H9 (cell line): ENCODE measurements at regions not wholly inside any gene's neighbourhood (a gene's known extent, or its start where the extent isn't known, plus 50 kb on each side); places are given as distances from the start of the nearest gene placed in this dataset.
"Not testable (repeated sequence)": the region's sequence is repeated elsewhere in the genome, so short reads cannot be mapped to it uniquely, and the experiment has no call there.

ENCODE experiments used
- DNase-seq: peaks from one replicate; pipeline ENCODE4 v3.0.0-alpha.2; 2017
- H2AFZ ChIP-seq: one replicate; pipeline ENCODE4 v1.6.1; 2013; ENCODE audit warnings: mild to moderate bottlenecking, low read length, control low read depth, moderate library complexity
- H2AK5ac ChIP-seq: 2 replicates; pipeline ENCODE4 v1.6.1; 2013; ENCODE audit warnings: low read length, control low read depth, mixed read lengths; ENCODE audit not compliant: insufficient read length
- H2BK120ac ChIP-seq: one replicate; pipeline ENCODE4 v1.6.1; 2013; ENCODE audit warnings: low read depth, mild to moderate bottlenecking, low read length, control low read depth, inconsistent platforms; ENCODE audit not compliant: poor library complexity, severe bottlenecking
- H2BK12ac ChIP-seq: 2 replicates; pipeline ENCODE4 v1.6.1; 2013; ENCODE audit warnings: low read length, control low read depth, mixed read lengths, low read depth; ENCODE audit not compliant: insufficient read length
- H2BK15ac ChIP-seq: 2 replicates; pipeline ENCODE4 v1.6.1; 2013; ENCODE audit warnings: low read depth, low read length, control low read depth
- H2BK20ac ChIP-seq: one replicate; pipeline ENCODE4 v1.6.1; 2013; ENCODE audit warnings: low read depth, mild to moderate bottlenecking, low read length, control low read depth, inconsistent platforms; ENCODE audit not compliant: poor library complexity, severe bottlenecking
- H2BK5ac ChIP-seq: 2 replicates; pipeline ENCODE4 v1.6.1; 2013; ENCODE audit warnings: low read length, control low read depth, mixed read lengths; ENCODE audit not compliant: insufficient read length
- H3K14ac ChIP-seq: 2 replicates; pipeline ENCODE4 v1.6.1; 2013; ENCODE audit warnings: low read length, control low read depth; ENCODE audit not compliant: insufficient read depth
- H3K18ac ChIP-seq: 2 replicates; pipeline ENCODE4 v1.6.1; 2013; ENCODE audit warnings: low read depth, mild to moderate bottlenecking, mixed read lengths, low read length, control low read depth; ENCODE audit not compliant: insufficient read length
- H3K23ac ChIP-seq: 2 replicates; pipeline ENCODE4 v1.6.1; 2013; ENCODE audit warnings: low read length, control low read depth, mixed read lengths, low read depth; ENCODE audit not compliant: insufficient read length
- H3K23me2 ChIP-seq: 2 replicates; pipeline ENCODE4 v1.6.1; 2013; ENCODE audit warnings: low read depth, mild to moderate bottlenecking, mixed read lengths, low read length, control low read depth; ENCODE audit not compliant: insufficient read length, poor library complexity, severe bottlenecking
- H3K27ac ChIP-seq: 2 replicates; pipeline ENCODE4 v1.5.1; 2013; ENCODE audit warnings: low read length, control low read depth, mixed read lengths, low read depth; ENCODE audit not compliant: insufficient read length
- H3K27me3 ChIP-seq: 2 replicates; pipeline ENCODE4 v1.6.1; 2013; ENCODE audit warnings: low read length, control low read depth, inconsistent platforms; ENCODE audit not compliant: insufficient read depth
- H3K4ac ChIP-seq: 2 replicates; pipeline ENCODE4 v1.6.1; 2013; ENCODE audit warnings: low read depth, mild to moderate bottlenecking, control low read depth, inconsistent platforms, low read length, moderate library complexity
- H3K4me1 ChIP-seq: 2 replicates; pipeline ENCODE4 v1.6.1; 2013; ENCODE audit warnings: low read length, control low read depth, inconsistent platforms; ENCODE audit not compliant: insufficient read depth
- H3K4me2 ChIP-seq: 2 replicates; pipeline ENCODE4 v1.6.1; 2013; ENCODE audit warnings: low read length, control low read depth, mixed read lengths; ENCODE audit not compliant: insufficient read length, insufficient read depth
- H3K56ac ChIP-seq: 2 replicates; pipeline ENCODE4 v1.6.1; 2013; ENCODE audit warnings: low read depth, mild to moderate bottlenecking, mixed read lengths, low read length, control low read depth; ENCODE audit not compliant: insufficient read length
- H3K79me1 ChIP-seq: 2 replicates; pipeline ENCODE4 v1.6.1; 2013; ENCODE audit warnings: low read depth, mild to moderate bottlenecking, moderate library complexity, low read length, control low read depth, inconsistent platforms; ENCODE audit not compliant: insufficient read depth, poor library complexity, severe bottlenecking
- H3K79me2 ChIP-seq: 2 replicates; pipeline ENCODE4 v1.6.1; 2013; ENCODE audit warnings: low read length, control low read depth, inconsistent platforms; ENCODE audit not compliant: insufficient read depth
- H3K9ac ChIP-seq: 2 replicates; pipeline ENCODE4 v1.6.1; 2013; ENCODE audit warnings: low read length, control low read depth, mixed read lengths; ENCODE audit not compliant: insufficient read length; ENCODE audit errors: extremely low read depth
- H3K9me3 ChIP-seq: one replicate; pipeline ENCODE4 v1.6.1; 2013; ENCODE audit warnings: low read depth, low read length, inconsistent platforms; ENCODE audit not compliant: control insufficient read depth
- H3T11ph ChIP-seq: one replicate; pipeline ENCODE4 v1.6.1; 2013; ENCODE audit warnings: mild to moderate bottlenecking, low read length, control low read depth, inconsistent platforms
- H4K20me1 ChIP-seq: one replicate; pipeline ENCODE4 v1.6.1; 2013; ENCODE audit not compliant: control insufficient read depth, insufficient read length, insufficient read depth
- H4K5ac ChIP-seq: 2 replicates; pipeline ENCODE4 v1.6.1; 2013; ENCODE audit warnings: low read depth, mild to moderate bottlenecking, mixed read lengths, low read length, control low read depth; ENCODE audit not compliant: insufficient read length
- H4K8ac ChIP-seq: replicated peaks from 2 replicates; pipeline ENCODE4 v1.6.1; 2013; ENCODE audit warnings: low read length, control low read depth, mixed read lengths, low read depth; ENCODE audit not compliant: insufficient read length
- H4K91ac ChIP-seq: 2 replicates; pipeline ENCODE4 v1.6.1; 2013; ENCODE audit warnings: low read depth, mild to moderate bottlenecking, moderate library complexity, mixed read lengths, low read length, control low read depth; ENCODE audit not compliant: insufficient read length
- H3K27ac Mint-ChIP-seq, 3 experiments: 2 replicates in 2 of 3; 3 replicates in 1 of 3; pipeline ENCODE4 v1.8.0; 2020 to 2021; ENCODE audit warnings: mixed read lengths in 3 of 3, mild to moderate bottlenecking in 1 of 3, moderate library complexity in 1 of 3
- H3K27me3 Mint-ChIP-seq: 2 replicates; pipeline ENCODE4 v1.8.0; 2021; ENCODE audit warnings: low read depth, mild to moderate bottlenecking, moderate library complexity, mixed read lengths
- H3K36me3 Mint-ChIP-seq, 3 experiments: 2 replicates in 2 of 3; 3 replicates in 1 of 3; pipeline ENCODE4 v1.8.0; 2020 to 2021; ENCODE audit warnings: low read depth in 3 of 3, mixed read lengths in 3 of 3; ENCODE audit not compliant: insufficient read depth in 1 of 3
- H3K4me1 Mint-ChIP-seq, 2 experiments: 2 replicates each; pipeline ENCODE4 v1.8.0; 2020; ENCODE audit warnings: mixed read lengths in 2 of 2
- H3K4me3 Mint-ChIP-seq, 2 experiments: 2 replicates in 1 of 2; 3 replicates in 1 of 2; pipeline ENCODE4 v1.8.0; 2020 to 2021; ENCODE audit warnings: mild to moderate bottlenecking in 2 of 2, mixed read lengths in 2 of 2, moderate library complexity in 1 of 2
- H3K9me3 Mint-ChIP-seq, 2 experiments: 2 replicates in 1 of 2; 3 replicates in 1 of 2; pipeline ENCODE4 v1.8.0; 2020; ENCODE audit warnings: mild to moderate bottlenecking in 2 of 2, mixed read lengths in 2 of 2, moderate library complexity in 1 of 2
- CTCF ChIP-seq: fragments of 200-600 bp; sonication (generic); conservative IDR thresholded peaks from 3 replicates; pipeline ENCODE4 v1.8.0; 2021; ENCODE audit warnings: antibody characterized with exemption, mild to moderate bottlenecking
- WGBS: extraction: QIAGEN DNeasy Blood & Tissue Kit; methylation state at CpG from one replicate; pipeline ENCODE4 v1.1.7; 2013; ENCODE audit warnings: missing lambda C conversion rate, low lambda C conversion rate, mixed read lengths; ENCODE audit not compliant: insufficient read length; ENCODE audit errors: extremely low coverage; 5-methylcytosine and 5-hydroxymethylcytosine counted together

DNA sequence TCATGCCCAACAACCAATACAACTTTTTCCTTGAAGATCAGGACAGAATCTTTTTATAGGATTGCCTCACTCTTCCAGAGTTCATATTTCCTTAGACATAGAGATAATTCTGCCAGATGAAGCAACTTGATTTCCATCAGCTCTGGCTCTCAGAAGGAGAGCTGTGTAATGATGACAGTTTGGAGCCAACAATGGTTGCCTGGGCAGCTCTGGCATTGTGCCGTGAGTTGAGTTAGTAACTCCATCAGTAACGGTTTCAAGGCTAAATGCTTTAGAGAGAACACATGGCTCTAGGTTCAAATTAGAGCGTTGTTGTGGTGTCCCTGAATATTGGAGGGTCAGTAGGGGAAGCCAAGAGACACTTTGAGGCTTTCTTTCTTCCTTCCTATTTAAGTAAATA is 501.7 kb upstream of the SEL1L start:
- Histone ChIP-seq H2AFZ (no peak overlapping the region), H3K27ac (no peak overlapping the region), H3K18ac (no peak overlapping the region), H3K4me2 (no peak overlapping the region), H3K79me2 (no peaks in the 10 kb centered on the region), H4K20me1 (no peaks in the 10 kb centered on the region), H4K5ac (no peak overlapping the region), H3K23me2 (no peaks in the 10 kb centered on the region), H3K4ac (no peak overlapping the region), H3K56ac (no peak overlapping the region), H4K91ac (no peak overlapping the region), H3K79me1 (no peaks in the 10 kb centered on the region), H3K23ac (no peak overlapping the region), H3K27me3 (no peaks in the 10 kb centered on the region), H4K8ac (no peak overlapping the region), H3T11ph (no peak overlapping the region), H2BK12ac (no peak overlapping the region), H2BK120ac (no peak overlapping the region), H3K14ac (no peak overlapping the region), H3K9me3 (no peaks in the 10 kb centered on the region), H2BK20ac (no peak overlapping the region), H2BK5ac (no peak overlapping the region), H3K4me1 (no peaks in the 10 kb centered on the region), H3K9ac (no peak overlapping the region), H2BK15ac (no peak overlapping the region), H2AK5ac (no peak overlapping the region)
- H3K4me1 Mint-ChIP-seq: peaks cover 0 to 4% of the 10 kb centered on the region in 2 experiments; a peak in 2 of 4 replicates
- WGBS: no CpG with 5 or more reads among the region's 3 CpGs
- no peaks in the 10 kb centered on the region for H3K36me3 Mint-ChIP-seq
- no peaks in the 10 kb centered on the region for H3K9me3 Mint-ChIP-seq
- DNase-seq: no peak
- H3K27ac Mint-ChIP-seq: no peak overlapping the region
- no peaks in the 10 kb centered on the region for H3K27me3 Mint-ChIP-seq
- no peak overlapping the region for H3K4me3 Mint-ChIP-seq
- TF ChIP-seq CTCF: no peak

DNA sequence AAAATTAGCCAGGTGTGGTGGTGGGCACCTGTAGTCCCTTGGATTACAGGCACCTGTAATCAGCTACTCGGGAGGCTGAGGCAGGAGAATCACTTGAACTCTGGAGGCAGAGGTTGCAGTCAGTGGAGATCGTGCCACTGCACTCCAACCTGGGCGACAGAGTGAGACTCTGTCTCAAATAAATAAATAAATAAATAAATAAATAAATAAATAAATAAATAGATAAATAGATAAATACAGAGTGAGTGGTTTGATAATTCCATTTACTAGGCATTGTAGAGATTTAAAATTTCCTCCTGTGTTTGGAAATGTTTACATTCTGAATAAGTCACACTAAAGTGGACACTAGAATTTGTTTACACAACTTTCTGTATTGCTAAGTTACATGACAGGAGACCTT is 504.4 kb upstream of the SEL1L start:
- H3K56ac ChIP-seq, H2AK5ac ChIP-seq, H2BK5ac ChIP-seq, H3K27ac ChIP-seq, H3K23me2 ChIP-seq, H2BK12ac ChIP-seq, H2BK15ac ChIP-seq, H3K27ac Mint-ChIP-seq, H3K4me3 Mint-ChIP-seq, H4K5ac ChIP-seq, H4K20me1 ChIP-seq, H3K79me2 ChIP-seq, H3K36me3 Mint-ChIP-seq, H2BK120ac ChIP-seq, H3K18ac ChIP-seq, H3T11ph ChIP-seq, H3K27me3 Mint-ChIP-seq, H3K4me2 ChIP-seq, H3K14ac ChIP-seq, H4K8ac ChIP-seq, DNase-seq, H2BK20ac ChIP-seq, H3K27me3 ChIP-seq, H3K9me3 Mint-ChIP-seq, H2AFZ ChIP-seq, H3K9me3 ChIP-seq, H3K4ac ChIP-seq, H4K91ac ChIP-seq, H3K4me1 ChIP-seq, H3K23ac ChIP-seq, H3K9ac ChIP-seq, H3K4me1 Mint-ChIP-seq, H3K79me1 ChIP-seq: not testable (repeated sequence)
- no CpG with 5 or more reads among the region's 3 CpGs for WGBS
